CD4-positive, alpha-beta T cell treated with Interleukin-21 for 1 hour (primary cell): ENCODE measurements at regions not wholly inside any gene's neighbourhood (a gene's known extent, or its start where the extent isn't known, plus 50 kb on each side); places are given as distances from the start of the nearest gene placed in this dataset.

ENCODE experiments used
- DNase-seq: peaks from one replicate; pipeline ENCODE4 v3.0.0-alpha.2; 2020

GRCh38 chr3:117695871-117696645 lies 986.5 kb downstream of the TUSC7 start:
- DNase-seq, result no peak

- DNase-seq, result no peak
Observed at GRCh38 chr3:117696851-117697407, 987.4 kb downstream of the TUSC7 start.

GRCh38 chr3:117699058-117699457 lies 989.5 kb downstream of the TUSC7 start:
- no peak for DNase-seq

GRCh38 chr3:117700573-117701360 lies 991.2 kb downstream of the TUSC7 start:
- DNase-seq, result no peak

GRCh38 chr3:117705011-117705410 lies 995.4 kb downstream of the TUSC7 start:
- no peak for DNase-seq

- no peak for DNase-seq
Observed at GRCh38 chr3:117706037-117706436, 996.5 kb downstream of the TUSC7 start.

- no peak for DNase-seq
Observed at GRCh38 chr3:117706756-117707155, 997.2 kb downstream of the TUSC7 start.

GRCh38 chr3:117708601-117709000 lies 999.0 kb downstream of the TUSC7 start:
- DNase-seq, result no peak

GRCh38 chr3:117709108-117709507 lies 999.5 kb downstream of the TUSC7 start:
- DNase-seq, result no peak

- DNase-seq, result no peak
Observed at GRCh38 chr3:117710501-117710900, 1000.9 kb downstream of the TUSC7 start.

- no peak for DNase-seq
Observed at GRCh38 chr3:117719316-117719926, 1009.8 kb downstream of the TUSC7 start.

- DNase-seq, result no peak
Observed at GRCh38 chr3:117721866-117722265, 1012.3 kb downstream of the TUSC7 start.

GRCh38 chr3:117722856-117723255 lies 1013.3 kb downstream of the TUSC7 start:
- peak; percentile 25 for DNase-seq

- DNase-seq, result no peak
Observed at GRCh38 chr3:117723825-117724224, 1014.2 kb downstream of the TUSC7 start.

- DNase-seq, result no peak
Observed at GRCh38 chr3:117725314-117725713, 1015.7 kb downstream of the TUSC7 start.

- no peak for DNase-seq
Observed at GRCh38 chr3:117726776-117727175, 1017.2 kb downstream of the TUSC7 start.

GRCh38 chr3:117728226-117728625 lies 1018.6 kb downstream of the TUSC7 start:
- DNase-seq, result no peak

GRCh38 chr3:117734496-117734895 lies 1024.9 kb downstream of the TUSC7 start:
- no peak for DNase-seq

- no peak for DNase-seq
Observed at GRCh38 chr3:117735481-117736101, 1026.0 kb downstream of the TUSC7 start.

GRCh38 chr3:117736846-117737245 lies 1027.3 kb downstream of the TUSC7 start:
- no peak for DNase-seq

GRCh38 chr3:117743993-117744392 lies 1034.4 kb downstream of the TUSC7 start:
- no peak for DNase-seq

GRCh38 chr3:117744935-117745334 lies 1035.4 kb downstream of the TUSC7 start:
- DNase-seq, result no peak

- no peak for DNase-seq
Observed at GRCh38 chr3:117745516-117745915, 1035.9 kb downstream of the TUSC7 start.
